C4-2B (cell line): ENCODE measurements at regions not wholly inside any gene's neighbourhood (a gene's known extent, or its start where the extent isn't known, plus 50 kb on each side); places are given as distances from the start of the nearest gene placed in this dataset.

Source experiments
- ZFX ChIP-seq: fragments of 450-650 bp; IDR thresholded peaks from 2 replicates; pipeline ENCODE4 v1.6.1; 2017
- TF ChIP-seq, protein P1 (sequence below): fragments of 450-650 bp; conservative IDR thresholded peaks from 2 replicates; pipeline ENCODE4 v1.5.1; 2017; ENCODE audit warnings: mild to moderate bottlenecking

DNA sequence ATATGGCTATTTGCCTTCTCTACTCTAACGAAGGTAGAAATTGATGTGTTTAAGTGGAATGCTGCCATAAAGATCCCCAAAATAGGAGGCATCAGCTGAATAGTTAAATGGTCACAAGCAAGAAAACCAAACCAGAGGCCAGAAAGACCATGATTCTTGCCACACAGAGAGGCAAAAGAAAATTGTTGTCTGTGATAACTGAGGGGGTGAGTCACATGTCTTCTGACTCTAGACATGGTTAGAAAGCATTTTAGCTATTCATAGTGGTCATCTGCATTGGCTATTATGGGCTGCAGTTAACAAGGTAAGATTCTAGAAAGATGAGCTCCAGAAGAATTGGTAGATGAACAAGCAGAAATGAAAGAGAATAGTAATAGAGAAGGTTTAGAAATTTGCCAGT is 361.4 kb upstream of the NPSR1 start:
- TF ChIP-seq, protein P1, sequence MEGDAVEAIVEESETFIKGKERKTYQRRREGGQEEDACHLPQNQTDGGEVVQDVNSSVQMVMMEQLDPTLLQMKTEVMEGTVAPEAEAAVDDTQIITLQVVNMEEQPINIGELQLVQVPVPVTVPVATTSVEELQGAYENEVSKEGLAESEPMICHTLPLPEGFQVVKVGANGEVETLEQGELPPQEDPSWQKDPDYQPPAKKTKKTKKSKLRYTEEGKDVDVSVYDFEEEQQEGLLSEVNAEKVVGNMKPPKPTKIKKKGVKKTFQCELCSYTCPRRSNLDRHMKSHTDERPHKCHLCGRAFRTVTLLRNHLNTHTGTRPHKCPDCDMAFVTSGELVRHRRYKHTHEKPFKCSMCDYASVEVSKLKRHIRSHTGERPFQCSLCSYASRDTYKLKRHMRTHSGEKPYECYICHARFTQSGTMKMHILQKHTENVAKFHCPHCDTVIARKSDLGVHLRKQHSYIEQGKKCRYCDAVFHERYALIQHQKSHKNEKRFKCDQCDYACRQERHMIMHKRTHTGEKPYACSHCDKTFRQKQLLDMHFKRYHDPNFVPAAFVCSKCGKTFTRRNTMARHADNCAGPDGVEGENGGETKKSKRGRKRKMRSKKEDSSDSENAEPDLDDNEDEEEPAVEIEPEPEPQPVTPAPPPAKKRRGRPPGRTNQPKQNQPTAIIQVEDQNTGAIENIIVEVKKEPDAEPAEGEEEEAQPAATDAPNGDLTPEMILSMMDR: no peak
- TF ChIP-seq ZFX: no peak
